LNCaP clone FGC (cell line): ENCODE measurements at regions not wholly inside any gene's neighbourhood (a gene's known extent, or its start where the extent isn't known, plus 50 kb on each side); places are given as distances from the start of the nearest gene placed in this dataset.

Source experiments
- DNase-seq: peaks from one replicate; pipeline ENCODE4 v3.0.0-alpha.2; 2011; ENCODE audit warnings: low read depth
- H3K4me3 ChIP-seq: 2 replicates; pipeline ENCODE4 v1.5.1; 2011; ENCODE audit warnings: mild to moderate bottlenecking, low read depth, low read length, control low read depth
- CTCF ChIP-seq: IDR thresholded peaks from 2 replicates; pipeline ENCODE4 v1.5.1; 2012; ENCODE audit warnings: mild to moderate bottlenecking; ENCODE audit not compliant: control insufficient read depth, insufficient read depth; ENCODE audit errors: extremely low read depth

GRCh38 chr14:26339381-26339780, 258.5 kb downstream of the NOVA1 start:
- DNase-seq, result no peak
- TF ChIP-seq CTCF, result no peak
- H3K4me3 ChIP-seq, result no peak overlapping the region

- TF ChIP-seq CTCF, result no peak
- no peak for DNase-seq
- no peak overlapping the region for H3K4me3 ChIP-seq
Observed at GRCh38 chr14:26338231-26338630, 259.6 kb downstream of the NOVA1 start.

GRCh38 chr14:26334288-26334687, 263.5 kb downstream of the NOVA1 start:
- TF ChIP-seq CTCF, result no peak
- no peak for DNase-seq
- H3K4me3 ChIP-seq, result no peak overlapping the region

- H3K4me3 ChIP-seq, result no peak overlapping the region
- no peak for DNase-seq
- TF ChIP-seq CTCF, result no peak
Observed at GRCh38 chr14:26332966-26333365, 264.9 kb downstream of the NOVA1 start.

GRCh38 chr14:26330982-26331381, 266.9 kb downstream of the NOVA1 start:
- TF ChIP-seq CTCF, result no peak
- no peak overlapping the region for H3K4me3 ChIP-seq
- DNase-seq, result no peak

- no peak overlapping the region for H3K4me3 ChIP-seq
- no peak for TF ChIP-seq CTCF
- DNase-seq, result peak; percentile 26
Observed at GRCh38 chr14:26328791-26329190, 269.0 kb downstream of the NOVA1 start.

GRCh38 chr14:26323869-26324268, 274.0 kb downstream of the NOVA1 start:
- TF ChIP-seq CTCF, result no peak
- H3K4me3 ChIP-seq, result no peak overlapping the region
- no peak for DNase-seq
